ENCODE measurements at regions not wholly inside any gene's neighbourhood (a gene's known extent, or its start where the extent isn't known, plus 50 kb on each side); places are given as distances from the start of the nearest gene placed in this dataset.

- no peak for DNase-seq (ENCODE audit: low read depth in 4 of 4, low spot score in 3 of 4)
Measured at GRCh38 chr3:163914567-163914966, 1163.7 kb downstream of the SI start.

DNA sequence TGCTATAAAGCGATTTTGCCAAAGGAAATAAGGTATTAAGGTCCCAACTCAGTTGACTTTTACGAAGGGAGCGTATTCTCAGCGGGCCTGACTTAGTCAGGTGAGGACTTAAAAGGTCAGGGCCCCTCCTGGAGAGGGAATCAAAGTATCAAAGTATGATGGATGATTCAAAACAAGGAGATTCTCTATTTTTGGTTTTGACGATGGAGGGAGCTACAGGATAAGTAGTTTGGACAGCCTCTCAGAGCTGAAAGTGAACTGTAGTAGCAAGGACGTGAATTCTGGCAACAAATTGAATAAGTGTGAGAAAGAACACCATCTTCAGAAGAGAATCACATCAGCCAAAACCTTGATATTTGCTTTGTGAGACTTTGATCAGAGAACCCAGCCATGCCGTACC lies 1186.5 kb downstream of the SI start:
- DNase-seq (ENCODE audit: low read depth in 4 of 4, low spot score in 3 of 4): no peak

DNA sequence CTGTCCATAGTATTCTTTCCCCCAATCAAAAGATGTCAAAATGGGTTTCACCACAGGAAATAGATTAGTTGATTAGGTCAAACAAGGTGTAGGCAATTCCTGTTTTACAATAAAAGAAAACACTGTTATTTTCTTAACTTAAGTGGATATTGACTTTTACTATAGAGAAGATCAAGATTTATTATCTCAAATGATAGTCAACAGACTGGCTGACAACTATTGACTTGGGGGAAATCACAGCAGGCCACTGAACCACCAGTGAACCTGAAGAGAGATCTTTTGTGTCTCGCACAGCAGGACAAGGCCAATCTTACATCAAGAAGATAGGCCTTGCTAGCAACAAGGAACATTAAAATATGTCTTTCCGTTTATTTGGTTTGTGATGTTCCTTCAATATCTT lies 1187.6 kb downstream of the SI start:
- DNase-seq (ENCODE audit: low read depth in 4 of 4, low spot score in 3 of 4): no peak

- no peak for DNase-seq (ENCODE audit: low read depth in 4 of 4, low spot score in 3 of 4)
Measured at GRCh38 chr3:163879172-163879571, 1199.1 kb downstream of the SI start.

GRCh38 chr3:163878396-163878795 lies 1199.9 kb downstream of the SI start:
- DNase-seq (ENCODE audit: low read depth in 4 of 4, low spot score in 3 of 4): no peak

GRCh38 chr3:163877805-163878204 lies 1200.5 kb downstream of the SI start:
- no peak for DNase-seq (ENCODE audit: low read depth in 4 of 4, low spot score in 3 of 4)

DNA sequence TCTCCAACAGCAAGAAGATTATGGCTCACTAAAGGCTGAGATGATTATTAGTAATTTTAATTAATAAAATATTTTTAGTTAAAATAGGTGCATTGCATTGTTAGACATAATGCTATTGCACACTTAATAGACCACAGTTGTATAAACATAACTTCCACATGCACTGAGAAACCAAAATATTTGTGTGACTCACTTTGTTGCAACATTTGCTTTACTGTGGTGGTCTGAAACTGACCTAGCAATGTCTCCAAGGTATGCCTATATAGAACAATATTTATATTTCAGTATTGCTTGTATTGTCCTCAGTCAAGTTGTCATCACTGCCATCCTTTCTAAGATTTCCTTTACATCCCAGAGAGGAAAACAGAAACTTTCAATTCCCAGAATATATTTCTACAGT lies 1215.2 kb downstream of the SI start:
- DNase-seq (ENCODE audit: low read depth in 4 of 4, low spot score in 3 of 4): no peak

GRCh38 chr3:163852233-163852632 lies 1226.1 kb downstream of the SI start:
- no peak for DNase-seq (ENCODE audit: low read depth in 4 of 4, low spot score in 3 of 4)

GRCh38 chr3:163838769-163839168 lies 1239.5 kb downstream of the SI start:
- no peak for DNase-seq (ENCODE audit: low read depth in 4 of 4, low spot score in 3 of 4)

GRCh38 chr3:163832547-163832946 lies 1245.7 kb downstream of the SI start:
- no peak for DNase-seq (ENCODE audit: low read depth in 4 of 4, low spot score in 3 of 4)

DNA sequence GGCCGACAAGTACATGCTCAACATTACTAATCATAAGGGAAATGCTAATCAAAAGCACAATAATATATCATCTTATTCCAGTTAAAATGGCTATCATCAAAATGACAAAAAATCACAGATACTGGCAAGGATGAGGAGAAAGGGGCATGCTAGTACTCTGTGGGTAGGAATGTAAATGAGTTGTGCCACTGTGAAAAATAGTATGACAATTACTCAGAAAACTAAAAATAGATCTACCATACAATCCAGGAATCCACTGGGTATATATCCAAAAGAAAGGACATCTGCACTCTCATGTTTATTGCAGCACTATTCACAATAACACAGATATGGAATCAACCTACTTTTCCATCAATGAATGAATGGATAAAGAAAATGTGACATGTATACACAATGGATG lies 1256.5 kb downstream of the SI start:
- DNase-seq (ENCODE audit: low read depth in 4 of 4, low spot score in 3 of 4): no peak

GRCh38 chr3:163817015-163817414 lies 1261.3 kb downstream of the SI start:
- DNase-seq (ENCODE audit: low read depth in 4 of 4, low spot score in 3 of 4): no peak

- DNase-seq (ENCODE audit: low read depth in 4 of 4, low spot score in 3 of 4): no peak
Measured at GRCh38 chr3:163813935-163814334, 1264.4 kb downstream of the SI start.

GRCh38 chr3:163812006-163812405 lies 1266.3 kb downstream of the SI start:
- no peak for DNase-seq (ENCODE audit: low read depth in 4 of 4, low spot score in 3 of 4)

- DNase-seq (ENCODE audit: low read depth in 4 of 4, low spot score in 3 of 4): no peak
Measured at GRCh38 chr3:163809540-163809993, 1268.7 kb downstream of the SI start.

GRCh38 chr3:163786416-163786815 lies 1291.9 kb downstream of the SI start:
- DNase-seq (ENCODE audit: low read depth in 4 of 4, low spot score in 3 of 4): no peak

DNA sequence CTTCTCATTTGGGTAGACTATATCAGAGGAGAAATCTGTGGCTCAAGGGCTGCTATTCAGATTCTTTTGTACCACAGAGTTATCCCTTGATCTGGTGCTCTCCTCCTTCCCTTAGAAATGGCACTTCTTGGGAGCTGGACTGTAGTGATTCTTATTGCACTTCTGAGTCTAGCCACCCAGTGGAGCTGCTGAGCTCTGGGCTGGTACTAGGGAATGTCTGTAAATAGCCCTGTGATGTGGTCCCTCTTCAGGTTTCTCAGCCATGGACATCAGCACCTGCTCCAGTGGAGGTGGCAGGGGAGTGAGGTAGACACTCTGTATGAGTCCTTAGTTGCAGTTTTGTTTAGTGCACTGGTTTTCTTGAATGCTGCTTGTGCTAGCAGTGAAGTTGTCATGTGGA lies 1292.6 kb downstream of the SI start:
- no peak for DNase-seq (ENCODE audit: low read depth in 4 of 4, low spot score in 3 of 4)

- no peak for DNase-seq (ENCODE audit: low read depth in 4 of 4, low spot score in 3 of 4)
Measured at GRCh38 chr3:163779396-163780344, 1298.6 kb downstream of the SI start.

DNA sequence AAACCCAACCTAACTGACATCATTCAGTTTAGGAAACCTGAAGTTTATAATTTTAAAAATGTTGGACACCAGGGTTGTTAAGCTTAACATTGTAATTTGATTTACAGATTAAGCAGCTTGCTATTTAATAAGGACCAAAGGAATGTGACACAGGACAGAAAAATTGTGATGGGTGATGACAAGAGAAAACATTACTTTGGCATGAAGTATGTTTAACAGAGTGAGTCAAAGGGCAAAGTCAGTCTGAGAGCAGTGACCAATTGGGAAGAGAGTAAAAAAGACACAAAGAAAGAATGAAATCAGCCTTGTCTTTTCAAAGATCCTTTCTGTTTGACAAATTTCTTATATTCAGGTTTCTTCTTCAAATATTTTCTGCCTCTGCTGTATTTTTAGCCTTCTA lies 1301.6 kb downstream of the SI start:
- DNase-seq (ENCODE audit: low read depth in 4 of 4, low spot score in 3 of 4): no peak

DNA sequence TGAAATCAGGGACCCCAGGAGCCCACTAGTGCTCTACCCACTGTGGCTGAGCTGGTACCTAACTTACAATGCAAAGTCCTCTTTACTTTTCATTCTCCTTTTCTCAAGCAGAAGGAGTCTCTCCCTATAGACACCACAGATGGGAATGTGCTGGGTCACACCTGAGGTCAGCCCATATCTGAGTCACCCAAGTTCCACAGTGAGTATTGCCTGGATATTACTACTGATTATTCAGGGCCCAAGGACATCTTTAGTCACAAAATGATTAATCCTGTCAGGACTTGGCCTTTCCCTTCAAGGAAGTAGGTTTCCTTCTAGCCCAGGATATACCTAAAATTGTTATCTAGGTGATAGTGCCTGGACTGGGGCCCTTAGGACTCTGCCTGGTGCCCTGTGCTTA lies 1305.2 kb downstream of the SI start:
- DNase-seq (ENCODE audit: low read depth in 4 of 4, low spot score in 3 of 4): no peak

- no peak for DNase-seq (ENCODE audit: low read depth in 4 of 4, low spot score in 3 of 4)
Measured at GRCh38 chr3:163768048-163768447, 1310.2 kb downstream of the SI start.

DNA sequence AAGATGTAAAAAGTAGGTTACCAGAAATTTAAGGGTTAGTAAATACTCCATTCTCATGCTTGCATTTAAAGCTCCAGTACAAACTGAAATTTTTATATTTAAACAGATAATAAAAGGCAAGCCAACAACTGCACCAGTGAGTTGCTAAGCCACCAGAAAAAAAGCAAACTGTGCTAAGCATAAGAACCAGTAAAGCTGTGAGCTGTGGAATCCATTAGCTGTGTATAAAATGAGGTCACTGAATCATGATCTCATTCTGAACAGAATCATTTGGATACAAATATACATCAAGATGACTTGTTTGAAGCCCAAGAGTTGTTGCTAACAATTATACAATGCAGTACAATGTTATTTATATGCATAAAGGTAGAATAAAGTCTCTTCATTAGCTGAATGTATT lies 1312.2 kb downstream of the SI start:
- no peak for DNase-seq (ENCODE audit: low read depth in 4 of 4, low spot score in 3 of 4)

GRCh38 chr3:163753033-163753432 lies 1325.3 kb downstream of the SI start:
- DNase-seq (ENCODE audit: low read depth in 4 of 4, low spot score in 3 of 4): no peak
